Vagina (tissue), 2 donors: ENCODE measurements at regions not wholly inside any gene's neighbourhood (a gene's known extent, or its start where the extent isn't known, plus 50 kb on each side); places are given as distances from the start of the nearest gene placed in this dataset.

Experiments used
- CTCF ChIP-seq, 3 experiments: fragments of 450-650 bp in 2 of 3; fragments of 200-600 bp in 1 of 3; sonication (generic) in 1 of 3; IDR thresholded peaks; one replicate each; pipeline ENCODE4 v1.5.1; 2017 to 2019; ENCODE audit warnings: antibody characterized with exemption in 3 of 3, mild to moderate bottlenecking in 2 of 3, moderate library complexity in 2 of 3
- POLR2A ChIP-seq, 2 donors: fragments of 450-650 bp; IDR thresholded peaks; one replicate each; pipeline ENCODE4 v1.6.1; 2017; ENCODE audit warnings: antibody characterized with exemption in 2 of 2, mild to moderate bottlenecking in 2 of 2, moderate library complexity in 2 of 2

- TF ChIP-seq CTCF (IDR thresholded peaks at IDR 0.05) (no peak), POLR2A (IDR thresholded peaks at IDR 0.05) (no peak)
These were observed 96.9 kb upstream of the STEAP1B start for GRCh38 chr7:22596763-22597400.
